Stimulated activated naive CD8-positive, alpha-beta T cell treated with anti-CD3 and anti-CD28 coated beads, Interleukin-15, amount 100 ng/mL, for 72 hours (primary cell): ENCODE measurements at regions not wholly inside any gene's neighbourhood (a gene's known extent, or its start where the extent isn't known, plus 50 kb on each side); places are given as distances from the start of the nearest gene placed in this dataset.
A peak's percentile ranks its signal among the peaks of the same experiment; 100 is the strongest.

ENCODE experiments used
- ATAC-seq: fragments of 150-1000 bp; cut with Tn5 transposase; 2 replicates; pipeline ENCODE4 v1.10.0; 2021; ENCODE audit warnings: mild to moderate bottlenecking, moderate library complexity
- DNase-seq, 2 donors: peaks; one replicate each; pipeline ENCODE4 v3.0.0; 2021 to 2022
- H3K27ac Mint-ChIP-seq, 2 donors: one replicate each; pipeline ENCODE4 v1.8.0; 2022; ENCODE audit warnings: mild to moderate bottlenecking in 2 of 2, mixed read lengths in 2 of 2, moderate library complexity in 2 of 2
- H3K27me3 Mint-ChIP-seq: one replicate; pipeline ENCODE4 v1.8.0; 2022; ENCODE audit warnings: mixed read lengths
- H3K4me1 Mint-ChIP-seq: one replicate; pipeline ENCODE4 v1.8.0; 2022; ENCODE audit warnings: mild to moderate bottlenecking, mixed read lengths
- H3K4me3 Mint-ChIP-seq, 2 donors: one replicate each; pipeline ENCODE4 v1.8.0; 2022; ENCODE audit warnings: mild to moderate bottlenecking in 2 of 2, mixed read lengths in 2 of 2, moderate library complexity in 1 of 2
- H3K9me3 Mint-ChIP-seq, 2 donors: one replicate each; pipeline ENCODE4 v1.8.0; 2022; ENCODE audit warnings: mixed read lengths in 2 of 2

GRCh38 chr2:3094999-3095958 lies 282.3 kb downstream of the EIPR1 start:
- no peak for DNase-seq
- Mint-ChIP-seq H3K4me3 (no peak overlapping the region), H3K27me3 (peaks cover 36% of the 10 kb centered on the region), H3K27ac (no peak overlapping the region), H3K9me3 (peaks cover 3 to 8% of the 10 kb centered on the region in 2 donors), H3K4me1 (peaks cover 16% of the 10 kb centered on the region)
- no peak for ATAC-seq

- Mint-ChIP-seq H3K27ac (no peak overlapping the region), H3K9me3 (peaks cover 8 to 11% of the 10 kb centered on the region in 2 donors)
These were observed 283.3 kb downstream of the EIPR1 start for GRCh38 chr2:3094318-3094717.

GRCh38 chr2:3091696-3092095 lies 285.9 kb downstream of the EIPR1 start:
- H3K27ac Mint-ChIP-seq: no peak overlapping the region
- peaks cover 8 to 11% of the 10 kb centered on the region in 2 donors for H3K9me3 Mint-ChIP-seq
- DNase-seq (no peak), ATAC-seq (no peak)
- H3K27me3 Mint-ChIP-seq: peaks cover 22% of the 10 kb centered on the region
- peaks cover 12% of the 10 kb centered on the region for H3K4me1 Mint-ChIP-seq
- H3K4me3 Mint-ChIP-seq: no peak overlapping the region

More at GRCh38 chr2:3094318-3094717, 283.3 kb downstream of the EIPR1 start:
- DNase-seq: no peak
- Mint-ChIP-seq H3K27me3 (peaks cover 33% of the 10 kb centered on the region), H3K4me1 (peaks cover 12% of the 10 kb centered on the region), H3K4me3 (no peak overlapping the region)
- no peak for ATAC-seq

- Mint-ChIP-seq H3K9me3 (peaks cover 12 to 17% of the 10 kb centered on the region in 2 donors), H3K4me3 (no peak overlapping the region), H3K27me3 (peaks cover 24% of the 10 kb centered on the region), H3K4me1 (no peaks in the 10 kb centered on the region), H3K27ac (no peak overlapping the region)
- DNase-seq: no peak
- no peak for ATAC-seq
These were observed 294.9 kb downstream of the EIPR1 start for GRCh38 chr2:3082705-3083104.

DNA sequence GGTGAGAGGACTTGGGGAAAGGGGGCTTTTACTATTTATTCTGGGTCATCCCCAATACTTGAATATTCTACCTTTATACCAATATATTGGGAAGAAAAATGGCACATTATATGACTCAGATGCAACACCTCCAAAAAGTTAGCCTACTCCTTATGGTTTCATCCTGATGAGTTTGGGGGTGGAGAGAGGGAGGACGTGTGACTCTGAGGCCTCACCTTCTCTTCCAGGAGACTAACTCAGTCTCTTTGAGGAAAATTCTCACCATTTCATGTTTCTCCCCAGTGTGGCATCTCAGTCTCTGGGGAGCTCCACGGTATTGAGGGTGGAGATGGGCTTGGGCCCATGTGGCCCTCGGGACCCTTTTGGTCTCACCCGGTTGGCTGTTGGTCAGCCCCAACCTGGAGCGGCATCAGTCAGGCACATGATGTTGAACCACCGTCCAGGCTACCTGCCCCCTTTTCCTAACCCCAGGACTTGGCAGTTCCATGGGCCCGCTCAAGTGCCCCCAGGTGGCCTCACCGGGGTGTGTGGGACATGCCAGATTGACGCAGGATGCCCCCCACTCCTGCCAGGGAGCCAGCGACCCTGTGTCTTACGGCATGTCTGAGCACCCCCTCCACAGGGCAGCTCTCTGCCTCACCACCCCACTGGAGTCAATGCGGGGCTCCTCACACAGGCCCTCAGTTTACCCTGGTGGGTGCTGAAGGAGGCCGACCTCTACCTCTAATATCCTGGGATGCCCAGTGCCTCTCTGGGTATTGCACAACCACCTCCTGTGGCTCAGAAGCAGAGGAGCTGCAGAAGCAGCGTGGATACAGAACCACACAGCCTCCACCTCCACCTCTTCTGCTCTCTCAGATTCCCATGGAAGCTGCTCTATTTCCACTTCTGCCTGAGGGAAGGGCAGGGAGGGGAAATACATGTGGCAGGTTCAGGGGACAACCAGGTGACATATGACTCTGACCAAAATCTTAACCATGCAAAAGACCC lies 297.4 kb downstream of the EIPR1 start:
- peaks cover 24% of the 10 kb centered on the region for H3K27me3 Mint-ChIP-seq
- ATAC-seq: no peak
- no peak overlapping the region for H3K27ac Mint-ChIP-seq
- no peak overlapping the region for H3K4me3 Mint-ChIP-seq
- no peaks in the 10 kb centered on the region for H3K4me1 Mint-ChIP-seq
- DNase-seq: no peak
- peaks cover 12% of the 10 kb centered on the region in 2 donors for H3K9me3 Mint-ChIP-seq

GRCh38 chr2:3079466-3079865 lies 298.2 kb downstream of the EIPR1 start:
- Mint-ChIP-seq H3K4me1 (no peaks in the 10 kb centered on the region), H3K9me3 (peaks cover 9% of the 10 kb centered on the region in 2 donors), H3K27me3 (peaks cover 24% of the 10 kb centered on the region), H3K27ac (peak overlapping the region in 1 of 2 donors; percentile 68), H3K4me3 (no peak overlapping the region)
- ATAC-seq: no peak
- no peak for DNase-seq

DNA sequence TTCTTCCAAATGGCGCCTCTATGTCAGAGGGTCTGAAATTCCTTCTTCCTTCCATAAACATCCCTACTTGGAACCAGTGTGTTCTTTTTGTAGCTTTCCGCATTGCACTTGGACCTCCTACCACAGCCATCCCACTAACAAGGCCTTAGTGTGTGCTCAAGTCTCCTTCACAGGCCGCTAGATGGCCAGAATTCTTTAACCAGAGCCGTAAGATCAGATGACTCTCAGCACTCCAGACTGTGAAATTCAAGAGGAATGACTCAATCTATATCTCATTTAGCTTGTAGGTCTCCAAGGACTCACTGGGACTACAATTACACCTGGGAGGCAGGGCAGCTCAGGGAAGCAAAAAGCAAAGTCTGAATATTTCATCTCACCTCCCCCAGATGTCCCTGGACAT lies 298.9 kb downstream of the EIPR1 start:
- H3K4me3 Mint-ChIP-seq: no peak overlapping the region
- H3K4me1 Mint-ChIP-seq: no peaks in the 10 kb centered on the region
- ATAC-seq: no peak
- no peak for DNase-seq
- H3K27ac Mint-ChIP-seq: no peak overlapping the region
- peaks cover 26% of the 10 kb centered on the region for H3K27me3 Mint-ChIP-seq
- H3K9me3 Mint-ChIP-seq: peaks cover 5 to 7% of the 10 kb centered on the region in 2 donors

DNA sequence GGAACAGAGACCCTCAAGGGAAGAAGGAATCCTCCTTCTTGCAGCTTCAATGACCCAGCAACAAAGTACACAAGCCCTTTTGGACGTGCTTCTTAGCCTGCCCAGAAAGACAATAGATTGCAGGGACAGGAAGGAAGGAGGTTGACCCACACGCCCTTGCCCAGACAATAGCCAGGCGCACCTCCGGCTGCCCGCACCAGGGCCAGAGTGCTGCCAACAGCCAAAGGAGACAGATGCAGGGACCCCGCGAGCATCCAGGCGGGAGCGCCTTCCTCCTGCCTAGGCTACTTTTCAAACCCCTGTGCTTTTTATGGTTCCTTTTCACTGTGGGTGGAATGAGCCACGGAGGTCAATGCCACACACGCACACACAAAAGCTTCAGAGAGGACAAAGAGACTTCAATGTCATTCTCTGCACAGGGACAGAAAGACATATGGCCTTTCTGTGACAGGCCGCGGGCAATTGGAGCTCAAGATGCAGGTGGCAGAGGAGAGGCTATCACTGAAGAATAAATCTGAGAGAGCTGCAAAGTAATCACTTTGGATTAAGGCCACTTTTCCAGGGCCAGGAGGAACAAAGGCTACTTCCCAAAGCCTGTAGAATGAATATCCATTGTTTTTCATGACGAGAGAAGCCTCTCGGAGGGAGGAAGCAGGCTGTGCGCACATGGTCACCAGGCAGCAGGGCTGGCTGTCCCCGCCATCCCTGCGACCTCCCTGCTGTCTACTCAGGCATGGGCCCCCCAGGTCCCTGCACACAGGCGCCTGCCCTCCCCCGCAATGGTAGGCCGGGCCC lies 300.6 kb downstream of the EIPR1 start:
- no peaks in the 10 kb centered on the region for H3K4me1 Mint-ChIP-seq
- no peaks in the 10 kb centered on the region for H3K9me3 Mint-ChIP-seq
- H3K27ac Mint-ChIP-seq: no peak overlapping the region
- ATAC-seq: peak; percentile 43
- H3K4me3 Mint-ChIP-seq: no peak overlapping the region
- peaks cover 23% of the 10 kb centered on the region for H3K27me3 Mint-ChIP-seq
- no peak for DNase-seq

DNA sequence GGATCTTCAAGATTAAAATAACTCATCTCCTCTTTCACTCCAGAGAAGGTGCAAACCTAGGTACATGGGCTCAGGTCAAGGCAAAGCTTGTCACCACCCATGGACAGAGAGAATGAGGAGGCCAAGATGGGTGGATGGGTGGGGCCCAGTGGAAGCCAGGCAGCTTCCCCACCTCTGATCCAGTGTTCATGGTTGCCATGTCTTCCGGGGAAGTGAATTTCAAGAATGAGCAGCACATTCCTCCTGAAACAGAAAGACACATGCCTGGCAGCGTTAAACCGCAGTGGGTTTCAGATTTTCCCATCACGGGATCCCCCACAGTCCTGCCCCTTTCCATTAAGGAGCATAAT lies 301.7 kb downstream of the EIPR1 start:
- no peaks in the 10 kb centered on the region for H3K4me1 Mint-ChIP-seq
- peaks cover 25% of the 10 kb centered on the region for H3K27me3 Mint-ChIP-seq
- no peak overlapping the region for H3K27ac Mint-ChIP-seq
- no peak overlapping the region for H3K4me3 Mint-ChIP-seq
- ATAC-seq (no peak), DNase-seq (no peak)
- no peaks in the 10 kb centered on the region for H3K9me3 Mint-ChIP-seq

GRCh38 chr2:3075316-3075990 lies 302.2 kb downstream of the EIPR1 start:
- Mint-ChIP-seq H3K4me3 (no peak overlapping the region), H3K4me1 (no peaks in the 10 kb centered on the region), H3K27ac (no peak overlapping the region), H3K9me3 (no peaks in the 10 kb centered on the region), H3K27me3 (peaks cover 20% of the 10 kb centered on the region)
- DNase-seq (no peak), ATAC-seq (no peak)

- Mint-ChIP-seq H3K27me3 (peaks cover 17% of the 10 kb centered on the region), H3K9me3 (no peaks in the 10 kb centered on the region), H3K4me1 (no peaks in the 10 kb centered on the region), H3K4me3 (no peak overlapping the region), H3K27ac (no peak overlapping the region)
- ATAC-seq (no peak), DNase-seq (no peak)
These were observed 303.9 kb downstream of the EIPR1 start for GRCh38 chr2:3073704-3074103.

- no peaks in the 10 kb centered on the region for H3K9me3 Mint-ChIP-seq
- H3K27ac Mint-ChIP-seq: no peak overlapping the region
- H3K4me3 Mint-ChIP-seq: no peak overlapping the region
- peaks cover 17% of the 10 kb centered on the region for H3K27me3 Mint-ChIP-seq
- DNase-seq (no peak), ATAC-seq (no peak)
- H3K4me1 Mint-ChIP-seq: no peaks in the 10 kb centered on the region
These were observed 304.5 kb downstream of the EIPR1 start for GRCh38 chr2:3073041-3073595.

- DNase-seq: no peak
- no peak for ATAC-seq
- peaks cover 17% of the 10 kb centered on the region for H3K27me3 Mint-ChIP-seq
- no peaks in the 10 kb centered on the region for H3K9me3 Mint-ChIP-seq
- H3K4me1 Mint-ChIP-seq: no peaks in the 10 kb centered on the region
- no peak overlapping the region for H3K27ac Mint-ChIP-seq
- no peak overlapping the region for H3K4me3 Mint-ChIP-seq
These were observed 305.8 kb downstream of the EIPR1 start for GRCh38 chr2:3071685-3072263.

- H3K27ac Mint-ChIP-seq: no peak overlapping the region
- H3K27me3 Mint-ChIP-seq: peaks cover 13% of the 10 kb centered on the region
- H3K9me3 Mint-ChIP-seq: no peaks in the 10 kb centered on the region
- DNase-seq (no peak), ATAC-seq (no peak)
- no peaks in the 10 kb centered on the region for H3K4me1 Mint-ChIP-seq
- no peak overlapping the region for H3K4me3 Mint-ChIP-seq
These were observed 310.8 kb downstream of the EIPR1 start for GRCh38 chr2:3066831-3067230.
